ENCODE measurements at regions not wholly inside any gene's neighbourhood (a gene's known extent, or its start where the extent isn't known, plus 50 kb on each side); places are given as distances from the start of the nearest gene placed in this dataset.

GRCh38 chr9:117516676-117517632 lies 102.1 kb upstream of the ASTN2 start:
- no peak for DNase-seq (ENCODE audit: extremely low read depth, low read depth)
- TF ChIP-seq CTCF (IDR thresholded peaks at IDR 0.05; ENCODE audit: low read depth, low read length) = no peak

- DNase-seq (ENCODE audit: extremely low read depth, low read depth) = no peak
- TF ChIP-seq CTCF (IDR thresholded peaks at IDR 0.05; ENCODE audit: low read depth, low read length) = no peak
Measured at GRCh38 chr9:117511852-117512481, 97.1 kb upstream of the ASTN2 start.

GRCh38 chr9:117496307-117496706 lies 81.5 kb upstream of the ASTN2 start:
- TF ChIP-seq CTCF (IDR thresholded peaks at IDR 0.05; ENCODE audit: low read depth, low read length) = no peak
- DNase-seq (ENCODE audit: extremely low read depth, low read depth) = no peak

- DNase-seq (ENCODE audit: extremely low read depth, low read depth) = no peak
- no peak for TF ChIP-seq CTCF (IDR thresholded peaks at IDR 0.05; ENCODE audit: low read depth, low read length)
Measured at GRCh38 chr9:117494401-117495090, 79.7 kb upstream of the ASTN2 start.

GRCh38 chr9:117492476-117492875 lies 77.6 kb upstream of the ASTN2 start:
- no peak for TF ChIP-seq CTCF (IDR thresholded peaks at IDR 0.05; ENCODE audit: low read depth, low read length)
- DNase-seq (ENCODE audit: extremely low read depth, low read depth) = no peak

GRCh38 chr9:117491491-117491890 lies 76.6 kb upstream of the ASTN2 start:
- no peak for TF ChIP-seq CTCF (IDR thresholded peaks at IDR 0.05; ENCODE audit: low read depth, low read length)
- no peak for DNase-seq (ENCODE audit: extremely low read depth, low read depth)

Measured in AG09319 (cell line).